ENCODE measurements at regions not wholly inside any gene's neighbourhood (a gene's known extent, or its start where the extent isn't known, plus 50 kb on each side); places are given as distances from the start of the nearest gene placed in this dataset.

DNA sequence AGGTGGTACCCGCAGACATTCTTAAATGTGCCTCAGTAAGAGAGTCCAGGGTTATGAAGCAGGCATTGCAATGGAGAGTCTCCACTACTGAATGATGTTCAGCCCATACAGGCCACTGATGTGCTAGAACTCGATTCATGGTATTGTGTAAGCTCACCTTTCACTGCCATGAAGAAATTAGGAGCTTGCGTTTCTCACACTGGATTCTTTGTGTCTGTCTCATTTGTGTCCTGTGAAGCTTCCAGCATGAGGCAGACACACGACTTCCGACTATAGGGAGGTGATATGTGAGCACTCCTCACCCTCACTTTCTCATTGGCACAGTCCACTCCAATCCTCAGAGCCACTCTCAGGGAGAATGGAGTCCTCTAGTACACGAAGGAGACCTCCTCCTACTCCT is 677.4 kb upstream of the RAB6C start:
- Histone ChIP-seq H3K4me3 (replicated peaks; ENCODE audit: insufficient read depth, low read length) (no peak overlapping the region), H3K27me3 (ENCODE audit: insufficient read depth, poor library complexity, severe bottlenecking) (no peaks in the 10 kb centered on the region), H3K27ac (replicated peaks) (no peak overlapping the region)
- no peak for DNase-seq (ENCODE audit: low read depth in 1 of 2, low spot score in 1 of 2)
- TF ChIP-seq, protein P1, sequence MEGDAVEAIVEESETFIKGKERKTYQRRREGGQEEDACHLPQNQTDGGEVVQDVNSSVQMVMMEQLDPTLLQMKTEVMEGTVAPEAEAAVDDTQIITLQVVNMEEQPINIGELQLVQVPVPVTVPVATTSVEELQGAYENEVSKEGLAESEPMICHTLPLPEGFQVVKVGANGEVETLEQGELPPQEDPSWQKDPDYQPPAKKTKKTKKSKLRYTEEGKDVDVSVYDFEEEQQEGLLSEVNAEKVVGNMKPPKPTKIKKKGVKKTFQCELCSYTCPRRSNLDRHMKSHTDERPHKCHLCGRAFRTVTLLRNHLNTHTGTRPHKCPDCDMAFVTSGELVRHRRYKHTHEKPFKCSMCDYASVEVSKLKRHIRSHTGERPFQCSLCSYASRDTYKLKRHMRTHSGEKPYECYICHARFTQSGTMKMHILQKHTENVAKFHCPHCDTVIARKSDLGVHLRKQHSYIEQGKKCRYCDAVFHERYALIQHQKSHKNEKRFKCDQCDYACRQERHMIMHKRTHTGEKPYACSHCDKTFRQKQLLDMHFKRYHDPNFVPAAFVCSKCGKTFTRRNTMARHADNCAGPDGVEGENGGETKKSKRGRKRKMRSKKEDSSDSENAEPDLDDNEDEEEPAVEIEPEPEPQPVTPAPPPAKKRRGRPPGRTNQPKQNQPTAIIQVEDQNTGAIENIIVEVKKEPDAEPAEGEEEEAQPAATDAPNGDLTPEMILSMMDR (IDR thresholded peaks at IDR 0.05; ENCODE audit: insufficient read depth, low read length) = no peak
- no peak for TF ChIP-seq SPI1 (IDR thresholded peaks at IDR 0.05; ENCODE audit: borderline replicate concordance, low read depth)
- TF ChIP-seq GABPA (IDR thresholded peaks at IDR 0.05; ENCODE audit: low read depth) = no peak
- TF ChIP-seq, protein P2, sequence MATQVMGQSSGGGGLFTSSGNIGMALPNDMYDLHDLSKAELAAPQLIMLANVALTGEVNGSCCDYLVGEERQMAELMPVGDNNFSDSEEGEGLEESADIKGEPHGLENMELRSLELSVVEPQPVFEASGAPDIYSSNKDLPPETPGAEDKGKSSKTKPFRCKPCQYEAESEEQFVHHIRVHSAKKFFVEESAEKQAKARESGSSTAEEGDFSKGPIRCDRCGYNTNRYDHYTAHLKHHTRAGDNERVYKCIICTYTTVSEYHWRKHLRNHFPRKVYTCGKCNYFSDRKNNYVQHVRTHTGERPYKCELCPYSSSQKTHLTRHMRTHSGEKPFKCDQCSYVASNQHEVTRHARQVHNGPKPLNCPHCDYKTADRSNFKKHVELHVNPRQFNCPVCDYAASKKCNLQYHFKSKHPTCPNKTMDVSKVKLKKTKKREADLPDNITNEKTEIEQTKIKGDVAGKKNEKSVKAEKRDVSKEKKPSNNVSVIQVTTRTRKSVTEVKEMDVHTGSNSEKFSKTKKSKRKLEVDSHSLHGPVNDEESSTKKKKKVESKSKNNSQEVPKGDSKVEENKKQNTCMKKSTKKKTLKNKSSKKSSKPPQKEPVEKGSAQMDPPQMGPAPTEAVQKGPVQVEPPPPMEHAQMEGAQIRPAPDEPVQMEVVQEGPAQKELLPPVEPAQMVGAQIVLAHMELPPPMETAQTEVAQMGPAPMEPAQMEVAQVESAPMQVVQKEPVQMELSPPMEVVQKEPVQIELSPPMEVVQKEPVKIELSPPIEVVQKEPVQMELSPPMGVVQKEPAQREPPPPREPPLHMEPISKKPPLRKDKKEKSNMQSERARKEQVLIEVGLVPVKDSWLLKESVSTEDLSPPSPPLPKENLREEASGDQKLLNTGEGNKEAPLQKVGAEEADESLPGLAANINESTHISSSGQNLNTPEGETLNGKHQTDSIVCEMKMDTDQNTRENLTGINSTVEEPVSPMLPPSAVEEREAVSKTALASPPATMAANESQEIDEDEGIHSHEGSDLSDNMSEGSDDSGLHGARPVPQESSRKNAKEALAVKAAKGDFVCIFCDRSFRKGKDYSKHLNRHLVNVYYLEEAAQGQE (IDR thresholded peaks at IDR 0.05; ENCODE audit: insufficient replicate concordance, low read depth) = no peak
- no peak for TF ChIP-seq POLR2AphosphoS5 (IDR thresholded peaks at IDR 0.05; ENCODE audit: low read depth)

DNA sequence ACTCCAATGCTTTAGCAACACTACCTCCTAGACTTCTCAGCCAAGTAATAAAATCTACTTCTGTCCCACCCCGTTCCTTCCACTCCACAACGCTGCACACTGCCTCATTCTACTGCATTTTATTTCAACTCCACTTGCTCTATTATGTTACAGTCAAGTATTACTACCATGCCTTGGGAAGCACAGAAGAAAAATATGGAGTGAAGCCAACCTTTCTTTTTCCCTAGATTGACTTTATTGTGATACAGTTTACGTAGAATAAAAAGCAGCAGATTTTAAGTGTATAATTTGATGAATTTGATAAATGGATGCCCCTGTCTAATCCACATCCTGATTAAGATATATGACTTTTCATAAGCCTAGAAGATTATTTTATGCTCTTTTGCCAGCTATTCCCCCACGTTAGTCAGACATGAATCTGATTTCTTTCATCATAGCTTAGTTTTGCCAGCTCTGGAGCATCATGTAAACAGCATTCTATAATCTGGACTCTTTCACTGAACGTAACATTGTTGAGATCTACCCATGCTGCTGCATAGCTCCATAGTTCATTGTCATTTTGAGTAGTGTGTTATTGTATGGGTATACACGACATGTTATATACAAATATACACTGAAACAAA is 676.8 kb upstream of the RAB6C start:
- Histone ChIP-seq H3K27me3 (ENCODE audit: insufficient read depth, poor library complexity, severe bottlenecking) (no peaks in the 10 kb centered on the region), H3K27ac (replicated peaks) (no peak overlapping the region), H3K4me3 (replicated peaks; ENCODE audit: insufficient read depth, low read length) (no peak overlapping the region)
- DNase-seq (ENCODE audit: low read depth in 1 of 2, low spot score in 1 of 2) = no peak
- TF ChIP-seq SPI1 (IDR thresholded peaks at IDR 0.05; ENCODE audit: borderline replicate concordance, low read depth) = no peak
- TF ChIP-seq, protein P1 (IDR thresholded peaks at IDR 0.05; ENCODE audit: insufficient read depth, low read length) = no peak
- TF ChIP-seq GABPA (IDR thresholded peaks at IDR 0.05; ENCODE audit: low read depth) = no peak
- no peak for TF ChIP-seq POLR2AphosphoS5 (IDR thresholded peaks at IDR 0.05; ENCODE audit: low read depth)
- TF ChIP-seq, protein P2 (IDR thresholded peaks at IDR 0.05; ENCODE audit: insufficient replicate concordance, low read depth) = no peak

DNA sequence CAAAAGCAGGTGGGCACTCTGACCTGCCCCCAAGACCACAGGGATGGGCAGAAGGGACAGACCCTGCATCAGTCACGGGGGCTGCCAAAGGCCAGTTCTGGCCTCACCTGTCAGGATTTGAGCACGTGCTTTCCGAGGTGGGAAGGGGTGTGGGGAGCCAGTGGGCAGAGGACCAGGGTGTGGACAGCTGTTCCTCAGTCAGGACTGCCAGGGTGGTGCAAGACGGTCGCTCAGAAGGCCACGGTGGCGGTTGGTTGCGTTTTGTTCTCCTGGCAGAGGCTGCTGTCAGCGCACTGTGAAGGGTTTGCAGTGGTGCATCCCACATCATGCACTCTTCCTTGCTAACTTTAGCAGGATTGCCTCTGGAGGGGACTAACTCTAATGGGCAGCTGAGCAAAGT is 665.3 kb upstream of the RAB6C start:
- H3K27me3 ChIP-seq (ENCODE audit: insufficient read depth, poor library complexity, severe bottlenecking) = no peaks in the 10 kb centered on the region
- DNase-seq (ENCODE audit: low read depth in 1 of 2, low spot score in 1 of 2) = no peak
- no peak overlapping the region for H3K4me3 ChIP-seq (replicated peaks; ENCODE audit: insufficient read depth, low read length)
- no peak overlapping the region for H3K27ac ChIP-seq (replicated peaks)
- TF ChIP-seq, protein P1 (IDR thresholded peaks at IDR 0.05; ENCODE audit: insufficient read depth, low read length) = no peak
- no peak for TF ChIP-seq SPI1 (IDR thresholded peaks at IDR 0.05; ENCODE audit: borderline replicate concordance, low read depth)
- no peak for TF ChIP-seq GABPA (IDR thresholded peaks at IDR 0.05; ENCODE audit: low read depth)
- TF ChIP-seq, protein P2 (IDR thresholded peaks at IDR 0.05; ENCODE audit: insufficient replicate concordance, low read depth) = no peak
- no peak for TF ChIP-seq POLR2AphosphoS5 (IDR thresholded peaks at IDR 0.05; ENCODE audit: low read depth)

All from HL-60 (cell line).